Activated T-cell treated with anti-CD3 and anti-CD28 coated beads, Interleukin-2, amount 50 U/mL, for 24 hours (primary cell): ENCODE measurements at regions not wholly inside any gene's neighbourhood (a gene's known extent, or its start where the extent isn't known, plus 50 kb on each side); places are given as distances from the start of the nearest gene placed in this dataset.

Experiments
- DNase-seq: peaks from one replicate; pipeline ENCODE4 v3.0.0-alpha.2; 2020
- H3K27ac Mint-ChIP-seq: 2 replicates; pipeline ENCODE4 v1.8.0; 2020; ENCODE audit warnings: mild to moderate bottlenecking, mixed read lengths
- H3K27me3 Mint-ChIP-seq: 2 replicates; pipeline ENCODE4 v1.8.0; 2020; ENCODE audit warnings: mixed read lengths
- H3K36me3 Mint-ChIP-seq: 2 replicates; pipeline ENCODE4 v1.8.0; 2020; ENCODE audit warnings: low read depth, mixed read lengths
- H3K4me1 Mint-ChIP-seq: 2 replicates; pipeline ENCODE4 v1.8.0; 2020; ENCODE audit warnings: low read depth, mixed read lengths
- H3K4me3 Mint-ChIP-seq: 2 replicates; pipeline ENCODE4 v1.8.0; 2020; ENCODE audit warnings: mild to moderate bottlenecking, moderate library complexity, mixed read lengths
- H3K9me3 Mint-ChIP-seq: 2 replicates; pipeline ENCODE4 v1.8.0; 2020; ENCODE audit warnings: mixed read lengths

GRCh38 chr15:91779960-91780359 lies 73.5 kb upstream of the SLCO3A1 start:
- Mint-ChIP-seq H3K27me3 (peaks cover 35% of the 10 kb centered on the region), H3K4me3 (no peak overlapping the region), H3K27ac (no peak overlapping the region), H3K36me3 (no peaks in the 10 kb centered on the region), H3K4me1 (no peaks in the 10 kb centered on the region), H3K9me3 (no peaks in the 10 kb centered on the region)
- DNase-seq: no peak

DNA sequence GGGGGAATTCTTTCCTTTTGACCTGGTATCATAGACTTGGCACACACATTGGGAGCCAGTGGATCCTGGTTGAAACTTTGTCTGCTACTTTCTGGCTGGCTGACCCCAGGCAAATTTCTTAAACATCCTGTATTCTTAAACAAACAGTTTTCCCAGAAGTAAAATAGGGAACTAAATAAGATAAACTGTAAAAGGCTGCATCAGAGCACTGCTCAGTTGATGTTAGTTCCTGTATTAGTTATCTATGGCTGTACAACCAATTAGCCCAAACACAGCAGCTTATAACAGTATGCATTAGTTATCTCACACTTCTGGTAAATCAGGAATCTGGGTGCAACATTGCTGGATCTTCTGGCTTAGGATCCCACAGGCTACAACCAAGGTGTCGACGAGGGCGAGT lies 73.1 kb upstream of the SLCO3A1 start:
- Mint-ChIP-seq H3K9me3 (no peaks in the 10 kb centered on the region), H3K4me3 (no peak overlapping the region), H3K27ac (no peak overlapping the region), H3K4me1 (no peaks in the 10 kb centered on the region), H3K27me3 (peaks cover 35% of the 10 kb centered on the region), H3K36me3 (no peaks in the 10 kb centered on the region)
- DNase-seq: no peak

GRCh38 chr15:91782221-91782620 lies 71.3 kb upstream of the SLCO3A1 start:
- DNase-seq: no peak
- peaks cover 29% of the 10 kb centered on the region for H3K27me3 Mint-ChIP-seq
- H3K36me3 Mint-ChIP-seq: no peaks in the 10 kb centered on the region
- H3K9me3 Mint-ChIP-seq: no peaks in the 10 kb centered on the region
- no peaks in the 10 kb centered on the region for H3K4me1 Mint-ChIP-seq
- H3K27ac Mint-ChIP-seq: no peak overlapping the region
- H3K4me3 Mint-ChIP-seq: no peak overlapping the region

DNA sequence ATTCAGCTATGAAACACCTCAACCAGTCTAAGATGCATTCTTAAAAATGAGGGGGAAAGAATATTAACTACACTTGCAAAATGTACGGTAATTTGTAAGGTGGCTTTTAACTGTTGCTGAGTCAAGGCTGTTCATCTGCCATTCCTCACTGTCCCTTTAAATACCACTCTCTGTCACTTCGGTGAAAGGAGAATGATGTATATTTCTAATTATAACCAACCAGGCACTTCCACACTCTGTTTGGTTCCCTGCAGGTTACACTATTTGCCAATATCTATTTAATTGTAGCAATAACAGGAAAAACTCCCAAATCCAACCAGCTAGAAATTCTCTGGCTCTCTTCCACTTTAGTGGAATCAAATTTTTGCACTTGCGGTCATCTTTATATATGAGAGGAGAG lies 70.5 kb upstream of the SLCO3A1 start:
- no peak for DNase-seq
- H3K9me3 Mint-ChIP-seq: no peaks in the 10 kb centered on the region
- H3K27ac Mint-ChIP-seq: no peak overlapping the region
- no peaks in the 10 kb centered on the region for H3K4me1 Mint-ChIP-seq
- H3K27me3 Mint-ChIP-seq: peaks cover 23% of the 10 kb centered on the region
- no peaks in the 10 kb centered on the region for H3K36me3 Mint-ChIP-seq
- no peak overlapping the region for H3K4me3 Mint-ChIP-seq

DNA sequence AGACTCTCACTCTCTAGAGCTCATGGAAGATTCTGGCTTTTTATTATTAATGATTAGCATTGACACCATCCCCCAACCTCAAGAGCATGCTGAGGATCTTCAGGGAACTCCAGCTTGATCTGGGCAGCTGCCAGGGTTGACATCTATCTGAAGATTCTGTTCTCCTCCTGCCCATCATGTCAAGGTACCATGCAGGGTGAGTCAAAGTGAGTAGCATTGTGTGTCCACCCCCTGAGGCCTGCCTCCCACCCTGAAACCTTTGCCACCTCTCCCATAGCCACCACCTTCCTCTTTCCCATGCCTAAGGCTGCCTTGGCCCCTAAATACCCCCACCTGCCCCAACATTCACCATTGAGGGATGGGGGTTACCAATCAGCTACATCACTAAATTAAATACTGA lies 70.1 kb upstream of the SLCO3A1 start:
- no peak overlapping the region for H3K27ac Mint-ChIP-seq
- no peaks in the 10 kb centered on the region for H3K4me1 Mint-ChIP-seq
- no peak for DNase-seq
- peaks cover 21% of the 10 kb centered on the region for H3K27me3 Mint-ChIP-seq
- no peak overlapping the region for H3K4me3 Mint-ChIP-seq
- no peaks in the 10 kb centered on the region for H3K9me3 Mint-ChIP-seq
- no peaks in the 10 kb centered on the region for H3K36me3 Mint-ChIP-seq

DNA sequence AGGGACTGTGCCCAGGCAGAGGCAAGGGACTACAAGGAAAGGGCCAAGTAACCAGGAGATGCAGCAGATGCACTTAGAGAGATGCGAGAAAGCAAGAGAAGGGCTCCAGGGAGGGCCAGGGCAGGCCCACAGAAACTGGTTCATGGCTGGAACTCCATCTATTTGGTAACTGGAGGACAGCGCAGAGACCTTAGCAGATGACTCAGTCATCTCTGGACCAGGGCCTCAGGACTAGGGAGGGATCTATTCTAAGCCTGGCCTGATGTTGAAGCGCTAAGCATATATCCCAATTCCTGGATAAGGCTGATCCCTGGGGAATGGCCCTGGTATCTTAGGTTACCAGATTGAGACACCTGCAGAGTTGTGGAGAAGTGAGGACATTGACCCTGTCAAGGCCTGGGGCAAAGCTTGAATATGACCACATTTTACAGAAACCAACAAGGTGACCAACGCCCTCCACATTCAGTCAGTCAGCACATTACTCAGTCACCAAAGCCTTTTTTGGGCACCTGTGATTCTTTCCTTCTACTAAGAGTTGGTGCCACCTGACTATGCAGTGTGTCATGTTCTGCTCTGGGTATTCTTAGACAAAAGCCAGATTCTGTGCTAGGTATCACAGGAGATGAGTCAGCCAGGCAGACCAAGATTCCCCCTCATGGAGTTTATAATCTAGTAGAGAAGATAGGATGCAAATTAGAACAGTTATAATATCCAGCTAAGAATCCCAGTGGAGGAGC lies 68.4 kb upstream of the SLCO3A1 start:
- Mint-ChIP-seq H3K27me3 (peaks cover 19% of the 10 kb centered on the region), H3K36me3 (no peaks in the 10 kb centered on the region), H3K4me1 (no peaks in the 10 kb centered on the region), H3K4me3 (no peak overlapping the region), H3K27ac (no peak overlapping the region), H3K9me3 (no peaks in the 10 kb centered on the region)
- no peak for DNase-seq

- Mint-ChIP-seq H3K27me3 (peaks cover 11% of the 10 kb centered on the region), H3K27ac (no peak overlapping the region), H3K9me3 (no peaks in the 10 kb centered on the region), H3K4me1 (no peaks in the 10 kb centered on the region), H3K4me3 (no peak overlapping the region), H3K36me3 (no peaks in the 10 kb centered on the region)
- DNase-seq: no peak
Measured at GRCh38 chr15:91787198-91787597, 66.3 kb upstream of the SLCO3A1 start.

- Mint-ChIP-seq H3K4me3 (no peak overlapping the region), H3K9me3 (no peaks in the 10 kb centered on the region), H3K27me3 (peaks cover 18% of the 10 kb centered on the region), H3K4me1 (no peaks in the 10 kb centered on the region), H3K27ac (no peak overlapping the region), H3K36me3 (no peaks in the 10 kb centered on the region)
- no peak for DNase-seq
Measured at GRCh38 chr15:91789136-91789535, 64.4 kb upstream of the SLCO3A1 start.

DNA sequence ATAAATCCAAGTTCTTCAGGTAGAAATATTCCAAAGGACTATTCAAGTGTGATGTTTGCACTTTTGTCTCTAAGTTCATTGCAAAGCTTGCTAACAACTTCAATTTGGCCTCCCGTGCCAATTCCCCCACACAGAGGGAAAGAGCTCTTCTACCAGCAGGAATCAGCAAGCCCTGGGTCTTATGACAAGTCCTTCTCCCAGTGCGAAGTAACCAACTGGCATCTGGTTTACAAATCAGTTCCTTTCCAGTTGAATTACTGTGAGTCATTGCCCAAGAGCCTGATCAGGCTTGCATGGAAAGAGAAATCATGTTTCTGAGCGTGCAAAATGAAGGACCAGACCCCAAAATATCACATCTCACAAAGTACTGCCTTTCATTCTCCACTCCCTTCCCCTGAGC lies 62.7 kb upstream of the SLCO3A1 start:
- Mint-ChIP-seq H3K4me3 (no peak overlapping the region), H3K27ac (no peak overlapping the region), H3K36me3 (no peaks in the 10 kb centered on the region), H3K9me3 (no peaks in the 10 kb centered on the region), H3K27me3 (peaks cover 19% of the 10 kb centered on the region), H3K4me1 (no peaks in the 10 kb centered on the region)
- no peak for DNase-seq

DNA sequence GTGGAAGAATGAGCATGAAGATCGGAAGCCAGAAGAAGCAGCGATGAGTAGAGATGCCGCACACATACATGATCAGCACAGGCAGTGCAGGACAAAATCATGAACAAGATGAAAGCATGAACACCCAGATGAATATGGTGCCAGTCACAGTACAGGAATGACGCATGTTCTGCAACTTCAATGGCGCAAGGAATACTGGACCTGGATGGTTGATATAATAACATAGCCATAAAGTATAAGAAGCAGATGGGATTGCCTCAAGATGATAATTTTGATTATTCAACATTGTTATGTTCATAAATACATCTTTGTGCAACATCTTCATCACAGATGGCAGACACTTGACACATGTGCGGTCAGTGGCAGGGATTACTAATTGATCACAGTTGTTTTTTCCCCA lies 59.7 kb upstream of the SLCO3A1 start:
- no peak overlapping the region for H3K27ac Mint-ChIP-seq
- DNase-seq: no peak
- H3K4me3 Mint-ChIP-seq: no peak overlapping the region
- no peaks in the 10 kb centered on the region for H3K9me3 Mint-ChIP-seq
- H3K36me3 Mint-ChIP-seq: no peaks in the 10 kb centered on the region
- H3K27me3 Mint-ChIP-seq: peaks cover 18% of the 10 kb centered on the region
- no peaks in the 10 kb centered on the region for H3K4me1 Mint-ChIP-seq

DNA sequence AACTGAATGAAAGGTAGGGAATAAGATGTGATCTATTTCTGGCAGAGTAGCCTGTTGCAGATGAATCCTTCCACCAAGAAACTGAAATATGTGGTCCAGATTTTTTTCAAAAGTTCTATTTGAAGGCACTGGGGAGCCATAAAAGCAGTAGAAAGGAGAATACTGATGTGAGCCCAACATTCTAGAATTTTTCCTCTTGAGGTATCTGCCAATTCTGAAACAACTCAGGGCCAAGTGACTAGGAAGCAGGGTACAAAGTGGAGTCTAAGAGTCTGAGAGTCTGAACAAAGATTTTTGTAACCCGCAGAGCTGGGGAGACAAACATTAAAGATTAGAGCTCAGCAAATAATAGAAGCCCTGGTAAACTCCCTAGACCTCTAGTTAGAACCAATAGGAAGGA lies 58.3 kb upstream of the SLCO3A1 start:
- Mint-ChIP-seq H3K4me3 (no peak overlapping the region), H3K4me1 (no peaks in the 10 kb centered on the region), H3K9me3 (no peaks in the 10 kb centered on the region), H3K27ac (no peak overlapping the region), H3K36me3 (no peaks in the 10 kb centered on the region), H3K27me3 (peaks cover 18% of the 10 kb centered on the region)
- DNase-seq: no peak

DNA sequence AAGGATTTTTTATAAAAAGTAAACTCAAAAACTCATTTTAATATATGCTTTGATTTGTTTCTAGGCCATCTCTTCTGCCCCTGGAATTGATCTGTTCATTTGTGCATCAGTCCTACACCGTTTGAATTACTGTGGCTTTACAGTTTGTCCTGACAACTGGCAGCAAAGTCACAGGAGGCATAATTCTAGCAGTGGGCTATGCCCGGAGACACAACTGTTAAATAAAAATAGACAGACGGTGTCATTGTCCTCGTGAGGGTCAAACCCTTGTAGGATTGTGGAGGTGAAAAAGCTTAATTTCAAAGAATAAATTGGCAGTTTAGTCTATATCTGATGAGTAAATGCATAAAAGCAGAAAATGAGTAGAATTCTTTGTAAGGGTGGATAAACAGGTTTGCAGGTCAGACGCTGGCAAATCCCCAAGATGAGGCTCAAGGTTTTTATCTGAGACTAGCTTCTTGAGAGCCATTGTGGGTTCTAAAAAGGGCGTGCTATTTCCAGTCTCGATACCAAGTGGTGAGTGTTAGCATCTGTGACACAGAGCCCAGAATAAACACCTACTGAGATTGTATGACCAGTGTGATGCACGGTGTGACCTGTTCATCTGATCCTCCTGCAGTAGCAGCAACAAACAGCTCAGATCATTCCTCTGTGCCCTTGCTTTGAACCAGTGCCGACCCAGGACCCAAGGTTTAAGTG lies 51.5 kb upstream of the SLCO3A1 start:
- no peaks in the 10 kb centered on the region for H3K36me3 Mint-ChIP-seq
- H3K4me3 Mint-ChIP-seq: no peak overlapping the region
- no peak overlapping the region for H3K27ac Mint-ChIP-seq
- no peaks in the 10 kb centered on the region for H3K4me1 Mint-ChIP-seq
- DNase-seq: no peak
- H3K27me3 Mint-ChIP-seq: peaks cover 41% of the 10 kb centered on the region
- no peaks in the 10 kb centered on the region for H3K9me3 Mint-ChIP-seq

DNA sequence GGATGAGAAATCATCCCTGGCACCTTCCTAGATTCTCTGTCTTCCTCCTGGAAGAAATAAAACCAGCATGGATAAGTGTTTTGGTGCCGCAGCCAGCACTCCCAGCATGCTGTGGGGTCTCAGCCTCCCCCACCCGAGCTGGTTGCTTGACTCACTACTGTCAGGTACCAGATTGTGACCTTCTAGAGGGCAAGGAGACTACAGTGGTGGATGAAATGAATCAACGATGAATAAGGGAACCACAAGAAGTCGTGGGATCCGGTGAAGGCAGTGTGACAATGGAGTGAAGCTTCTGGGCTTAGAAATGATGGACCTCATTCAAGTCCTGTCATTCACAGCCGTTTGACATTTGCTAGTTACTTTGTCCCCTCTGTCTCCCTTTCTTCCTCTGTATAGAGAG lies 50.2 kb upstream of the SLCO3A1 start:
- H3K4me1 Mint-ChIP-seq: no peaks in the 10 kb centered on the region
- no peak overlapping the region for H3K4me3 Mint-ChIP-seq
- peaks cover 45% of the 10 kb centered on the region for H3K27me3 Mint-ChIP-seq
- no peak for DNase-seq
- no peak overlapping the region for H3K27ac Mint-ChIP-seq
- no peaks in the 10 kb centered on the region for H3K9me3 Mint-ChIP-seq
- no peaks in the 10 kb centered on the region for H3K36me3 Mint-ChIP-seq
